Stimulated activated CD8-positive, alpha-beta memory T cell treated with anti-CD3 and anti-CD28 coated beads, Interleukin-7, amount 100 ng/mL, for 4 hours (primary cell): ENCODE measurements at regions not wholly inside any gene's neighbourhood (a gene's known extent, or its start where the extent isn't known, plus 50 kb on each side); places are given as distances from the start of the nearest gene placed in this dataset.
"Not testable (repeated sequence)": the region's sequence is repeated elsewhere in the genome, so short reads cannot be mapped to it uniquely, and the experiment has no call there.

Experiments used
- DNase-seq, 2 donors: peaks; one replicate each; pipeline ENCODE4 v3.0.0-alpha.2; 2020; ENCODE audit warnings: low read depth in 2 of 2

- DNase-seq = not testable (repeated sequence)
Observed at GRCh38 chr5:162964144-162964543, 473.3 kb upstream of the CCNG1 start.

GRCh38 chr5:162990063-162990462 is 447.3 kb upstream of the CCNG1 start:
- DNase-seq = no peak

DNA sequence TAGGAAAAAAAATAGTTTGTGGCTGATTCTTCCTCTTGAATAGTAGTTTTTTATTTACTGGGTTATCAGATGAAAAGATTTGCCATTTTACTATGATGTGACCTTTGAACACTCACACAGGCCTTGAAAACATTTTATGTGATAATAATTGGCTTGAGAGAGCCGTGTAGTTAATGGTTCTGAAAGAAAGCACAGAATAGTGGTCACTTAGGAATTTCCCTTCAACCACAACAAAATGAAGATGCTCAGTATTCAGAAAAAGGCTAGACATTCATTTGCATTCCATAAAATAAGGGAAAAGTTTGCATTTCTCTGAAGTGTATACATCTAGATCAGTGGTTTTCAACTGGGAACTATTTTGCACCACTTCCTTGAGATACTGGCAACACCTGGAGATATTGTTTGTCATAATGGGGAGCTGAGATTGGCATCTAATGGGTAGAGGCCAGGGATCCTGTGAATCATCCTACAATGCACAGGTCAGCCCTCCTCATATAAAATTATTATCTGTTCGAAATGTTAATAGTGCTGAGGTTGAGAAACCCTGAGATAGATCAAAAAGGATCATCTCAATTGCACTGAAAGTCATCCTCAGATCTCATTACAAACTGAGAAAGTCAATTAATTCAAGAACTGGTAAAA is 446.4 kb upstream of the CCNG1 start:
- DNase-seq = no peak

- no peak for DNase-seq
Observed at GRCh38 chr5:162995568-162995967, 441.8 kb upstream of the CCNG1 start.

DNA sequence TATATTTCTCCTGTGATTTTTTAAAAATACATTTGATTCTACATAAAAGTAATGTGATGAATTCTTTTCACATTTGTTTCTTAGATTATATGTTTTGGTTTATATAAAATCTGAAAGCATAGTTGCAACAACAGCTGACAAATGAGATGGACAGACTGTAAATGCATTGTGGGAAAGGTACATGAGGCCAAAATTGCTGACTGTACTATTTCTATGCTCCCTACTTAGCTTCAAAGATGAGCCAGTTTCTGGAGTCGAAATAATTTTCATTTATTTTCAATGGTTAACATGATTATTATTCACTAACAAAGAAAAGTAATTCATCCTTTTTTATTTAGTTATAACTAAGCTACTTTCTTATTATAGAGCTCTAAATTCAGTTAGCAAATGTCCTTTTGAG is 441.3 kb upstream of the CCNG1 start:
- DNase-seq = no peak

GRCh38 chr5:163005949-163006348 is 431.4 kb upstream of the CCNG1 start:
- DNase-seq = no peak

- no peak for DNase-seq
Observed at GRCh38 chr5:163022582-163023128, 414.7 kb upstream of the CCNG1 start.

DNA sequence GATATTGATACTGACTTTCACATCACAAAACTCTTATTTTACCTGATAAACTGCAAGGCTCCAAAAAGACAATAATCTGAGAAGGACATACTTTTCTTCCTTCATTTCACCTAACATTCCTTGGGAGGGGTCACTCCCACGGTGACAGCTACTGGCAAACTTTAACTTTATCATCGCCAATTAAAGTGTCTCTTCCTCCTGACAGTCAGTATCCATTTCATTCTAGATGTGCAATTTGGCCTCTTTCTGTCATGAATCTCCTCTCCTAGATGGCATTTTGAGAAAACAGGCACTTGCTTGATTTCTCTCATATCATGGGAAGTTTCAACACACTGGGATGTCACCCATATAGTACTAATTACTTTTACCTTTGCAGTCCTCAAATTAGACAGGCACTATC is 413.5 kb upstream of the CCNG1 start:
- no peak for DNase-seq

- DNase-seq = no peak
Observed at GRCh38 chr5:163024936-163025335, 412.5 kb upstream of the CCNG1 start.

DNA sequence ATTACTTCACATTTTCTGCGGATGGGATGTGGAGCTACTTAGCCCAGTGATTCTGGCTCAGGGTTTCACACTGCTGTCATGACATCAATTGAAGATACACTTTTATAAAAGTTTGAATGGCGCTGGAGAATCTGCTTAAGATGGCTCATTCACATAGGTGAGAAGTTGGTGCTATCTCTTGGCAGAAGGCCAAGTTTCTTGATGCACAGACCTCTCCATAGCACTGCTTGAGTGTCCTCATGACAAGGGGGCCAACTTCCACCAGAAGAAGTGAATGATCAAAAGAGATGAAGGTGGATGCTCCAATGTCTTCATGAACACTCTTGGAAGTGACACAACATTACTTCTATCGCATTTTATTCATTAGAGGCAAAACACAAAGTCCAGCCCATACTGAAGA is 403.7 kb upstream of the CCNG1 start:
- no peak for DNase-seq

DNA sequence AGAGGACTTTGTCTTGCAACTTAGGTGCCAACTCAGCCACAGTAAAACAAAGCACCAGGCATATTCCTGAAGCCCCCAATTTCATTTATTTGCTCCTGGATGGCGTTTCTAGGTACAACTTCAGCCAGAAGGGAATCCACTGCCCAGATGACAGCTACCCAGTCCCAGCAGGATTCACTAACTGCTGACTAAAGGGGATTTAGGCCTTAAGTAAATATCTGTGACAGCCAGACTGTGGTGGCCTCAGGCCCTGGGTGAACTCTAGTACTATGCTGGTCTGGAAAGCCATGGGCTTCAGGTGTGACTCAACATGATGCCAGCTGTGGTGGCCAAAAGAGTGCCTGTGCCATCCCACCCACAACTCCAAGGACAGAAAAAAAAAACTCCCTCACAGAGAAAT is 396.1 kb upstream of the CCNG1 start:
- no peak for DNase-seq

- DNase-seq = no peak
Observed at GRCh38 chr5:163079618-163080017, 357.8 kb upstream of the CCNG1 start.

GRCh38 chr5:163089230-163089629 is 348.2 kb upstream of the CCNG1 start:
- DNase-seq = no peak

GRCh38 chr5:163089926-163090325 is 347.5 kb upstream of the CCNG1 start:
- no peak for DNase-seq

DNA sequence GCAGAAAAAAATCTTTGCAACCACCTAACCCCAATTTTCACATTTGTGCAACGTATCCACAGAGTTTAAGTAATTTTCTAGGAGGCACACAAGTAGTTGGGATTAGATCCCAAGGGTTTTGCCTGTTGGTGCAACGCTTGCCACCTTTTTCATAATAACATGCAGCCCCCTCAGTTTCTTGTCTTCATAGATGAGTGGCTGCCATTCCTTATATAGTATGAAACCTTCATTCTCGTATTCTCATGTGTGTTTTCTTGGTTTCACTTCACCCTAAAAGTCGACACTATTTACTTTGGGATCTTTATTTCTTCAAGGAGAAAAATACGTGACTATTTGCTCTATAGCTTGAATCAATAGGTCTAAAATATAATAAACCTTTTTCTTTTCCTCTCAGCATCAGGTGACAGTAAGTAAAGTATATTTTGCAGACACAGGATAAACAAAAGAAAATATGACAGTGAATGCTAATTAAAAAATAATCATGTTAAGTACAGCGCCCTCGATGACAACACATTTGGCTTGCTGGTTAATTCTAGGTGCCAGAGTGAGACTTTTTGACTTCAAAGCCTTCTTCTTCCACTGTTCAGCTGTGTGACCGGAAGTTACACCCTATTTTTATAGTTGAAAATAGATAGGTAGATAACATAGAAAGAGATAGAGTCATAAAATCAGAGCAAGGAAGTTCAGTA is 342.8 kb upstream of the CCNG1 start:
- DNase-seq = no peak

- no peak for DNase-seq
Observed at GRCh38 chr5:163104464-163104863, 332.9 kb upstream of the CCNG1 start.

DNA sequence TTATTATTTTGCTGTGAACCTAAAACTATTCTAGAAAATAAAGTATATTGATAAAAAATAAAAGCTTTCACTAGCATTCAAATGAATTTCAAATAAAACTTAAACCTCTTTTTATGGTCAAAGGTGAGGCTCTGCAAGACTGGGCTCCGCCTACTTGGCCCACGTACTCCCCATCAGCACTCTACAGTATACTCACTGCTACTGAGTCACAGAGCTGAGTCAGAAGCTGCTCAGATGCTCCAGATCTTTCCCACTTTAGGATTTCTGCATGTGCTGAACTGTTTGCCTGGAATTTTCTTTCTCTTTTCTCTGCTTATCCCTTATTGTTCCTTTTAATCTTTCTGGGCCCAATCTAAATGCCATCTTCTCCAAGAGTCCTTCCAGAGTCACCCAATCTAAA is 331.9 kb upstream of the CCNG1 start:
- DNase-seq = no peak

- DNase-seq = no peak
Observed at GRCh38 chr5:163106098-163106497, 331.3 kb upstream of the CCNG1 start.

- no peak for DNase-seq
Observed at GRCh38 chr5:163108351-163108750, 329.0 kb upstream of the CCNG1 start.

DNA sequence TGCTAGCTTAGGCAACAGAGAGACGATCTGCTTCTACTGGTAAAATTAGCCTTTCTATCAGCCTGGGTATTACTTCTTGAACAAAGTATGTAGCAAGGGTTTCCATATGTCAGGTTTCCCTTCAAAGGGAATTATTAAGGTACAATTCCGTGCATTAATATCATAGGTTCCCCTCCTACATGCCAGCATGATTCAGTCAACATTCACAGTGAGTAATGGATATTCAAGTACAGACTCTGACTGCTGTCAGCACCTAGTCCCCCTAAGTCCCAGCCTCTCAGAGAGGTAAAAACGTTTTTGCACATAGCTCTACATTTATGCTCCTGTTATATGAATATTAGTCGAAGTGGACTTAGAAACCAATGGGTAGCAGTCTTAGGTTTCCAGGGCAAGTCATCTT is 322.4 kb upstream of the CCNG1 start:
- DNase-seq = no peak

GRCh38 chr5:163116618-163117017 is 320.8 kb upstream of the CCNG1 start:
- not testable (repeated sequence) for DNase-seq

DNA sequence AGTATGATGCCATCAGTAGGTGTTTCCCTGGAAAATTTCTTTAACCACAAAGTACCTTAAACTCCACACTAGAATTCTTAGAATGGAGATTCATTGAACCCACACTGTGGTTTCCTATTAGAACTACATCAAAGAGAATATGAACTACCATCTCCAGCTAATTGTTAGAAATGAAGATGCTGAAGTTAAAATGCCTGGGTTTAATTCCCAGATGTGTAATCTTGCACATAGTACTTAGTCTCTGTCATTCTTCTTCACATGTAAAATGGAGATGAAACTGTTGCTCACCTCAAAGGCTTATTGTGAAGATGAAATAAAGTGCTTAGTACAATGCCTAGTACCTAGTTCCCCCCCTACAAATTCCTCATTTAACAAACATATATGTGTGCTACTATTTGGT is 303.3 kb upstream of the CCNG1 start:
- no peak for DNase-seq

DNA sequence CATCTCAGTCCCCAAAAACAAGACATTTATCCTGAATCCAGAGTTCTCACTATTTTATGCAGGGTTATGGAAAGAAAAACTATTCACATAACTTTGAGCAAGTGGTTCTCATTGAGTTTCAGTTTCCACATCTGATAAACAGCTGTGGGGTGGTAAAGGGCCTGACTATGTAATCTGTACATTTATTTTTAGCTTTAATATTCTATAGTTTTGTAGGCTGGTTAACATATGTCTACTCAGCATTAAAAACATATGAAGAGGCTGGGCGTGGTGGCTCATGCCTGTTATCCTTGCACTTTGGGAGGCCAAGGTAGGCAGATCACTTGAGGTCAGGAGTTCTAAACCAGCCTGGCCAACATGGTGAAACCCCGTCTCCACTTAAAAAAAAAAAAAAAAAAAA is 301.5 kb upstream of the CCNG1 start:
- no peak for DNase-seq

- no peak for DNase-seq
Observed at GRCh38 chr5:163161512-163161911, 275.9 kb upstream of the CCNG1 start.
